ENCODE measurements at regions not wholly inside any gene's neighbourhood (a gene's known extent, or its start where the extent isn't known, plus 50 kb on each side); places are given as distances from the start of the nearest gene placed in this dataset.

- TF ChIP-seq CTCF (IDR thresholded peaks at IDR 0.05; ENCODE audit: low read depth, low read length, missing input control) (no peak), HNF4G (IDR thresholded peaks at IDR 0.05) (no peak), MAX (IDR thresholded peaks at IDR 0.05) (no peak), ATF3 (IDR thresholded peaks at IDR 0.05) (no peak), FOXA1 (IDR thresholded peaks at IDR 0.05) (no peak)
Observed at GRCh38 chr14:71355324-71356201, 448.3 kb downstream of the PCNX1 start.
